A673 (cell line): ENCODE measurements at regions not wholly inside any gene's neighbourhood (a gene's known extent, or its start where the extent isn't known, plus 50 kb on each side); places are given as distances from the start of the nearest gene placed in this dataset.

Experiments used
- CTCF ChIP-seq: fragments of 300-800, 200-600 bp; sonication (generic); conservative IDR thresholded peaks from 2 replicates; pipeline ENCODE4 v1.5.1; 2017; ENCODE audit warnings: low read depth, mild to moderate bottlenecking, antibody characterized with exemption, low read length, moderate library complexity, mixed read lengths
- EZH2 ChIP-seq: fragments of 200-600 bp; sonication (generic); IDR thresholded peaks from 2 replicates; pipeline ENCODE4 v1.6.1; 2017; ENCODE audit warnings: borderline replicate concordance, low read depth, mild to moderate bottlenecking, mixed read lengths, antibody characterized with exemption, low read length; ENCODE audit not compliant: poor library complexity, severe bottlenecking

- TF ChIP-seq CTCF (no peak), EZH2 (no peak)
These were observed 247.2 kb downstream of the GJA1 start for GRCh38 chr6:121682666-121683065.
